ENCODE measurements at regions not wholly inside any gene's neighbourhood (a gene's known extent, or its start where the extent isn't known, plus 50 kb on each side); places are given as distances from the start of the nearest gene placed in this dataset.

DNA sequence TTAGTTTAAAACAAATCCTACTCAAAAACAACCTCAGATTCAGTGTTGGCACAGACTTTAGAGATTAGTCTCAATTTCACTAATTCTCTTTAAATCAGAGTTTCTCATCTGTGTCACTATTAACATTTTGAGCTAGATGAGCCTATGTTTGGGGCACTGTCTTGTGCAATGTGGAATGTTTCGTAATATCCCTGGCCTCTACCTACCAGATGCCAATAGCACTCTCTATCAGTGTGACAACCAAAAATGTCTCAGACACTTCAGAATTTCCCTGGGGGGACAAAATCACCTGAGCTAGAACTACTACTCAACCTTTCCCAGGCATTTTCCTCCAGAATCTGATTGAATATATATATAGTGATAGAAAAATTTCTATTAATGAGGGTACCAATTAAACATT lies 465.2 kb upstream of the RGMB start:
- Histone ChIP-seq H3K4me1 (no peaks in the 10 kb centered on the region), H3K36me3 (no peaks in the 10 kb centered on the region), H3K4me3 (no peak overlapping the region), H3K27me3 (no peaks in the 10 kb centered on the region), H3K9me3 (no peaks in the 10 kb centered on the region), H3K27ac (no peak overlapping the region)
- intact Hi-C loops (cut with DNase I; ENCODE audit: low total_unique reads): no loop called here
- DNase-seq: no peak
- TF ChIP-seq POLR2A (IDR thresholded peaks at IDR 0.05): no peak

- Histone ChIP-seq H3K27me3 (no peaks in the 10 kb centered on the region), H3K27ac (no peak overlapping the region), H3K9me3 (no peaks in the 10 kb centered on the region), H3K4me1 (no peaks in the 10 kb centered on the region), H3K36me3 (no peaks in the 10 kb centered on the region), H3K4me3 (no peak overlapping the region)
- no peak for DNase-seq
- intact Hi-C loops (cut with DNase I; ENCODE audit: low total_unique reads): no loop called here
- TF ChIP-seq POLR2A (IDR thresholded peaks at IDR 0.05): no peak
- TF ChIP-seq, protein P1, sequence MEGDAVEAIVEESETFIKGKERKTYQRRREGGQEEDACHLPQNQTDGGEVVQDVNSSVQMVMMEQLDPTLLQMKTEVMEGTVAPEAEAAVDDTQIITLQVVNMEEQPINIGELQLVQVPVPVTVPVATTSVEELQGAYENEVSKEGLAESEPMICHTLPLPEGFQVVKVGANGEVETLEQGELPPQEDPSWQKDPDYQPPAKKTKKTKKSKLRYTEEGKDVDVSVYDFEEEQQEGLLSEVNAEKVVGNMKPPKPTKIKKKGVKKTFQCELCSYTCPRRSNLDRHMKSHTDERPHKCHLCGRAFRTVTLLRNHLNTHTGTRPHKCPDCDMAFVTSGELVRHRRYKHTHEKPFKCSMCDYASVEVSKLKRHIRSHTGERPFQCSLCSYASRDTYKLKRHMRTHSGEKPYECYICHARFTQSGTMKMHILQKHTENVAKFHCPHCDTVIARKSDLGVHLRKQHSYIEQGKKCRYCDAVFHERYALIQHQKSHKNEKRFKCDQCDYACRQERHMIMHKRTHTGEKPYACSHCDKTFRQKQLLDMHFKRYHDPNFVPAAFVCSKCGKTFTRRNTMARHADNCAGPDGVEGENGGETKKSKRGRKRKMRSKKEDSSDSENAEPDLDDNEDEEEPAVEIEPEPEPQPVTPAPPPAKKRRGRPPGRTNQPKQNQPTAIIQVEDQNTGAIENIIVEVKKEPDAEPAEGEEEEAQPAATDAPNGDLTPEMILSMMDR (IDR thresholded peaks at IDR 0.05): no peak
Measured at GRCh38 chr5:98308960-98309359, 464.5 kb upstream of the RGMB start.

GRCh38 chr5:98309785-98310598 lies 463.5 kb upstream of the RGMB start:
- no peaks in the 10 kb centered on the region for H3K36me3 ChIP-seq
- no peak overlapping the region for H3K27ac ChIP-seq

DNA sequence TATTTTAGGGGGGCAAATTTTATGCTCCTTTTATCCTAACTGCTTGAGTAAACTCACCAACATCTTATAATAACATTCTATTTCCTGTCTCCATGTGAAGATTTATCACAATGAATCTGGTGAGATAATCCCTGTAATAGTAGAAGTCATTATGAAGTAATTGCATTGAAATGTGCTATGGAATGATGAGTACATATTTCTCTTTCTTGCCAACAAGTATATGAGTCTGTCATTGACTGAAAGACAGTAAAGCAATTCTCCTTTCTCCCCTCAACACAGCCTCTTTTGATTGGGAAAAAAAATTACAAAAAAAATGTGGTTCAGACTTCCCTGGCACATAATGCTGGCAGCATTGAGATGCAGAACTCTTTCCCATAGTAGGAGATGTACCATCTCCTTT lies 459.2 kb upstream of the RGMB start:
- Histone ChIP-seq H3K9me3 (no peaks in the 10 kb centered on the region), H3K27ac (no peak overlapping the region), H3K4me1 (no peaks in the 10 kb centered on the region), H3K36me3 (no peaks in the 10 kb centered on the region), H3K4me3 (no peak overlapping the region), H3K27me3 (no peaks in the 10 kb centered on the region)
- TF ChIP-seq, protein P1 (IDR thresholded peaks at IDR 0.05): no peak
- no peak for DNase-seq
- intact Hi-C loops (cut with DNase I; ENCODE audit: low total_unique reads): no loop called here

More at GRCh38 chr5:98309785-98310598, 463.5 kb upstream of the RGMB start:
- no peak for TF ChIP-seq POLR2A (IDR thresholded peaks at IDR 0.05)
- TF ChIP-seq, protein P1 (IDR thresholded peaks at IDR 0.05): no peak
- no peak overlapping the region for H3K4me3 ChIP-seq
- no peaks in the 10 kb centered on the region for H3K4me1 ChIP-seq
- intact Hi-C loops (cut with DNase I; ENCODE audit: low total_unique reads): no loop called here
- H3K9me3 ChIP-seq: no peaks in the 10 kb centered on the region
- no peak for DNase-seq
- no peaks in the 10 kb centered on the region for H3K27me3 ChIP-seq

GRCh38 chr5:98318386-98318785 lies 455.1 kb upstream of the RGMB start:
- TF ChIP-seq POLR2A (IDR thresholded peaks at IDR 0.05): no peak
- TF ChIP-seq, protein P1 (IDR thresholded peaks at IDR 0.05): no peak
- Histone ChIP-seq H3K4me3 (no peak overlapping the region), H3K27ac (no peak overlapping the region), H3K9me3 (no peaks in the 10 kb centered on the region), H3K36me3 (no peaks in the 10 kb centered on the region), H3K4me1 (no peaks in the 10 kb centered on the region), H3K27me3 (no peaks in the 10 kb centered on the region)
- no peak for DNase-seq
- intact Hi-C loops (cut with DNase I; ENCODE audit: low total_unique reads): no loop called here

All from uterus (tissue), 3 donors.